Neural progenitor cell (in vitro differentiated cells): ENCODE measurements at regions not wholly inside any gene's neighbourhood (a gene's known extent, or its start where the extent isn't known, plus 50 kb on each side); places are given as distances from the start of the nearest gene placed in this dataset.

ENCODE experiments used
- DNase-seq: peaks from one replicate; pipeline ENCODE4 v3.0.0-alpha.2; 2016; ENCODE audit warnings: low spot score
- H2AFZ ChIP-seq: fragments of 200-600 bp; sonication (generic); replicated peaks from 2 replicates; pipeline ENCODE4 v1.6.1; 2016; ENCODE audit warnings: antibody characterized with exemption
- H3F3A ChIP-seq: fragments of 200-600 bp; sonication (generic); 2 replicates; pipeline ENCODE4 v1.6.1; 2016; ENCODE audit warnings: antibody characterized with exemption, low read depth
- H3K27ac ChIP-seq: fragments of 200-600 bp; sonication (generic); 2 replicates; pipeline ENCODE4 v1.5.1; 2016; ENCODE audit warnings: mild to moderate bottlenecking
- H3K27me3 ChIP-seq: fragments of 200-600 bp; sonication (generic); 2 replicates; pipeline ENCODE4 v1.6.1; 2016; ENCODE audit warnings: mild to moderate bottlenecking, moderate library complexity
- H3K36me3 ChIP-seq: fragments of 200-600 bp; sonication (generic); 2 replicates; pipeline ENCODE4 v1.5.1; 2016
- H3K4me1 ChIP-seq: fragments of 200-600 bp; sonication (generic); 2 replicates; pipeline ENCODE4 v1.6.1; 2016; ENCODE audit warnings: mixed run types
- H3K4me2 ChIP-seq: fragments of 200-600 bp; sonication (generic); 2 replicates; pipeline ENCODE4 v1.6.1; 2016
- H3K4me3 ChIP-seq: fragments of 200-600 bp; sonication (generic); 2 replicates; pipeline ENCODE4 v1.5.1; 2016
- H3K79me2 ChIP-seq: fragments of 200-600 bp; sonication (generic); 2 replicates; pipeline ENCODE4 v1.6.1; 2016; ENCODE audit warnings: low read depth
- H3K9ac ChIP-seq: fragments of 200-600 bp; sonication (generic); 2 replicates; pipeline ENCODE4 v1.6.1; 2016
- H3K9me3 ChIP-seq: fragments of 200-600 bp; sonication (generic); 2 replicates; pipeline ENCODE4 v1.5.1; 2016; ENCODE audit warnings: low read depth
- H4K20me1 ChIP-seq: fragments of 200-600 bp; sonication (generic); 2 replicates; pipeline ENCODE4 v1.6.1; 2016; ENCODE audit warnings: low read depth
- H3K27ac Mint-ChIP-seq: 3 replicates; pipeline ENCODE4 v1.8.0; 2021; ENCODE audit warnings: mixed read lengths
- H3K27me3 Mint-ChIP-seq: 2 replicates; pipeline ENCODE4 v1.8.0; 2022; ENCODE audit warnings: low read depth, mild to moderate bottlenecking, inconsistent platforms, moderate library complexity, mixed read lengths; ENCODE audit not compliant: insufficient read depth
- H3K36me3 Mint-ChIP-seq: 3 replicates; pipeline ENCODE4 v1.8.0; 2021; ENCODE audit warnings: mixed read lengths
- H3K4me1 Mint-ChIP-seq: 3 replicates; pipeline ENCODE4 v1.8.0; 2021; ENCODE audit warnings: mixed read lengths
- H3K4me3 Mint-ChIP-seq: 3 replicates; pipeline ENCODE4 v1.8.0; 2021; ENCODE audit warnings: mild to moderate bottlenecking, moderate library complexity, mixed read lengths
- H3K9me3 Mint-ChIP-seq: 3 replicates; pipeline ENCODE4 v1.8.0; 2020; ENCODE audit warnings: mixed read lengths
- EZH2 ChIP-seq: fragments of 200-600 bp; sonication (generic); IDR thresholded peaks from 2 replicates; pipeline ENCODE4 v1.6.1; 2017; ENCODE audit warnings: antibody characterized with exemption, mild to moderate bottlenecking, moderate library complexity
- EZH2phosphoT487 ChIP-seq: fragments of 200-600 bp; sonication (generic); IDR thresholded peaks from 2 replicates; pipeline ENCODE4 v1.6.1; 2017; ENCODE audit warnings: antibody characterized with exemption
- TF ChIP-seq, protein P1 (sequence below): fragments of 200-600 bp; sonication (generic); IDR thresholded peaks from 2 replicates; pipeline ENCODE4 v1.5.1; 2017; ENCODE audit warnings: antibody characterized with exemption, mild to moderate bottlenecking

GRCh38 chr9:121601194-121601593 lies 50.2 kb upstream of the DAB2IP start:
- H3K27ac Mint-ChIP-seq: no peak overlapping the region
- TF ChIP-seq EZH2phosphoT487 (no peak), EZH2 (no peak)
- TF ChIP-seq, protein P1, sequence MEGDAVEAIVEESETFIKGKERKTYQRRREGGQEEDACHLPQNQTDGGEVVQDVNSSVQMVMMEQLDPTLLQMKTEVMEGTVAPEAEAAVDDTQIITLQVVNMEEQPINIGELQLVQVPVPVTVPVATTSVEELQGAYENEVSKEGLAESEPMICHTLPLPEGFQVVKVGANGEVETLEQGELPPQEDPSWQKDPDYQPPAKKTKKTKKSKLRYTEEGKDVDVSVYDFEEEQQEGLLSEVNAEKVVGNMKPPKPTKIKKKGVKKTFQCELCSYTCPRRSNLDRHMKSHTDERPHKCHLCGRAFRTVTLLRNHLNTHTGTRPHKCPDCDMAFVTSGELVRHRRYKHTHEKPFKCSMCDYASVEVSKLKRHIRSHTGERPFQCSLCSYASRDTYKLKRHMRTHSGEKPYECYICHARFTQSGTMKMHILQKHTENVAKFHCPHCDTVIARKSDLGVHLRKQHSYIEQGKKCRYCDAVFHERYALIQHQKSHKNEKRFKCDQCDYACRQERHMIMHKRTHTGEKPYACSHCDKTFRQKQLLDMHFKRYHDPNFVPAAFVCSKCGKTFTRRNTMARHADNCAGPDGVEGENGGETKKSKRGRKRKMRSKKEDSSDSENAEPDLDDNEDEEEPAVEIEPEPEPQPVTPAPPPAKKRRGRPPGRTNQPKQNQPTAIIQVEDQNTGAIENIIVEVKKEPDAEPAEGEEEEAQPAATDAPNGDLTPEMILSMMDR: no peak
- peaks cover 13% of the 10 kb centered on the region for H3K27me3 ChIP-seq
- peaks cover 29% of the 10 kb centered on the region for H3K27me3 Mint-ChIP-seq
- H3K4me2 ChIP-seq: no peak overlapping the region
- H3K4me1 Mint-ChIP-seq: peaks cover 32% of the 10 kb centered on the region
- no peak overlapping the region for H2AFZ ChIP-seq
- no peaks in the 10 kb centered on the region for H3K36me3 ChIP-seq
- no peak for DNase-seq
- H3K9ac ChIP-seq: no peak overlapping the region
- peaks cover 50% of the 10 kb centered on the region for H4K20me1 ChIP-seq
- H3K27ac ChIP-seq: no peak overlapping the region
- no peak overlapping the region for H3K4me3 ChIP-seq
- H3K36me3 Mint-ChIP-seq: no peaks in the 10 kb centered on the region
- peaks cover 23% of the 10 kb centered on the region for H3F3A ChIP-seq
- peaks cover 5% of the 10 kb centered on the region for H3K79me2 ChIP-seq
- peaks cover 12% of the 10 kb centered on the region for H3K4me1 ChIP-seq
- peaks cover 6% of the 10 kb centered on the region for H3K9me3 Mint-ChIP-seq
- peaks cover 8% of the 10 kb centered on the region for H3K9me3 ChIP-seq
- H3K4me3 Mint-ChIP-seq: peak overlapping the region; percentile 13
